Superior temporal gyrus (tissue), 1 donor: ENCODE measurements at regions not wholly inside any gene's neighbourhood (a gene's known extent, or its start where the extent isn't known, plus 50 kb on each side); places are given as distances from the start of the nearest gene placed in this dataset.
"Not testable (repeated sequence)": the region's sequence is repeated elsewhere in the genome, so short reads cannot be mapped to it uniquely, and the experiment has no call there.

Experiments used
- DNase-seq: peaks from one replicate; pipeline ENCODE4 v3.0.0-alpha.2; 2016; ENCODE audit errors: extremely low spot score

GRCh38 chrX:38473701-38474100 is 87.6 kb upstream of the TSPAN7 start:
- DNase-seq, result no peak

- DNase-seq, result no peak
Measured at GRCh38 chrX:38474543-38474942, 86.8 kb upstream of the TSPAN7 start.

DNA sequence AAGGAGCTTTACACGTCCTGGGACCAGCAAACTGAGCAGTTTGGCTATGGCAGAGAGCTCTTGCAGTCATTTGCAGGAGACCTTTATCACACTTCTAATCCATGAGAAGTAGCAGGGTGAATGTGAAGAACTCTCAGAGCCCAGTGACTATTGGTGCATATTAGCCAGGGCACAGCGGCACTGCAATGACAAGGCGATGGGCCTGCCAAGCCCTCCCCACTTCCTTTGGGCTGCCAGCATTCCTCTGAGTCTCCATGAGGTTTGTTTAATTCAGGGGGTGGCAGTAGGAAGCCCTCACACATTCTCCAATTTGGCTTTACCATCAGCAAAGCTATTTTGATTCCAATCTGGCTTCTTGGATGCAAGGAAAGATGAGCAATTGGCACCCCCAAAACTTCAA is 79.2 kb upstream of the TSPAN7 start:
- DNase-seq, result no peak

- DNase-seq, result no peak
Measured at GRCh38 chrX:38484607-38485498, 76.5 kb upstream of the TSPAN7 start.

GRCh38 chrX:38489341-38489740 is 72.0 kb upstream of the TSPAN7 start:
- DNase-seq, result no peak

DNA sequence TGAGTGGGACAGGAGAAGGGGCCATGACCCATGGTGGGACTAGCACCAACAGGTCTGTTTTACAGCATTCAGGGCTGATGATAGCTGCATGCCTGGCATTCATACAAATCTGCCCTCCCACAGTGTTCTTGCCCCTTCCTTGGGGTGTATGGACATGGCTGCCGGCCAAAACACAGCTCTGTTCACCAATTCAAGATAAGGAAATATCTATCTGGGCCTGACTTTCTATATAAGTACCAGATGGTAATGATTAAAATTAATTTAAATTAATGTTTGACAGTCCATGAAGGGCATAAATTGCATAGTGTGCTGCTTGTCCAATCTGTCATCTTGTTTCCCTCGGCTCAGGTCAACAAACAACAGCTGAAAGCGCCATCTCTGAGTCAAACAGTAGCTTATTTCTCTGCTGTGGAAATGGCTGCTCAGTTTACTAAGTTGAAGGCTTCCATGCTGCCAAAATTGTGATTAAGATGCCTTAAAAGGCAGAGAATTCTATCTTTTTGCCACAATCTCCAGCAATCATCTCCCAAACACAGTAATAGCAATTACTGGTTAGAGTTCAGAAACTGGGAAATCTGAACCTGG is 67.0 kb upstream of the TSPAN7 start:
- DNase-seq, result no peak

DNA sequence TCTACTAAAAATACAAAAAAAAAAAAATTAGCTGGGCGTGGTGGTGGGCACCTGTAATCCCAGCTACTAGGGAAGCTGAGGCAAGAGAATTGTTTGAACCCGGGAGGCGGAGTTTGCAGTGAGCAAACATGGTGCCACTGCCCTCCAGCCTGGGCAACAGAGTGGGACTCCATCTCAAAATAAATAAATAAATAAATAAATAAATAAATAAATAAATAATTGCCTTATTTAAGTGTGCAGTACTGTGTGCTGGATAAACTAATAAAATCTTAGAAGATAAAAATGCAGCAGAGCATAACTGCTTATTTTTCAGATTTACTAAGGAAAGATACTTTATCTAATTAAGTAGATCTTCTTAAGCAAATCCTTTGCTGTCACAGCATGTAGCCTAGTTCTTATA is 61.7 kb upstream of the TSPAN7 start:
- not testable (repeated sequence) for DNase-seq

DNA sequence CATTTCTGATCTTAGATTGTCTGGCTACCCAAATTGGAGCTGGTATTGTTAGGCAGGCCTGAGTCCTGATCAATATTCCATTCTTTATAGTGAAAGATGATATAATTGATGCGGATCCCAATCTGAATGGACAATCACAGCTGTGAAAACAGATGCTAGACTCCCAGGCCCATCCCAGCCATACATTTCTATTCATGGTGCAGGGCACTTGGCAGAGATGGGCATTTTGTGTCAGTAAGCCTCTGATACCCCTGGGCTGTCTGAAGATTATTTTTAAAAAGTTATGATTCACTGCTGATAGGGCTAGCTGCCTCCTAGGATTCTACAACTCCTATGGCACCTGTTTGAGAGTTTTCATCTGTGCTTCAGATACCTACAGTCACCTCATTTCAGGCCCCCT is 61.2 kb upstream of the TSPAN7 start:
- no peak for DNase-seq

GRCh38 chrX:38500866-38501265 is 60.5 kb upstream of the TSPAN7 start:
- DNase-seq, result peak; percentile 21

- no peak for DNase-seq
Measured at GRCh38 chrX:38505583-38505982, 55.8 kb upstream of the TSPAN7 start.
